Stomach (tissue), 8 donors: ENCODE measurements at regions not wholly inside any gene's neighbourhood (a gene's known extent, or its start where the extent isn't known, plus 50 kb on each side); places are given as distances from the start of the nearest gene placed in this dataset.

Source experiments
- DNase-seq, 2 donors: peaks; one replicate each; pipeline versions ENCODE4 v3.0.0 to v3.0.0-alpha.2; 2013 to 2019
- H3K27ac ChIP-seq, 5 donors: fragments of 200-600 bp in 4 of 5; sonication (generic) in 4 of 5; one replicate each; pipeline ENCODE4 v1.5.1; 2013 to 2019; ENCODE audit warnings: mild to moderate bottlenecking in 1 of 5, moderate library complexity in 1 of 5
- H3K27me3 ChIP-seq, 3 donors: fragments of 200-600 bp; sonication (generic); one replicate each; pipeline ENCODE4 v1.5.1; 2017 to 2019; ENCODE audit warnings: mixed run types in 1 of 3
- H3K36me3 ChIP-seq, 4 donors: fragments of 200-600 bp; sonication (generic); 1 replicate in 3 of 4; 2 replicates in 1 of 4; pipeline ENCODE4 v1.5.1; 2016 to 2019
- H3K4me1 ChIP-seq, 4 donors: fragments of 200-600 bp; sonication (generic); one replicate each; pipeline ENCODE4 v1.5.1; 2016 to 2019
- H3K4me3 ChIP-seq, 4 donors: fragments of 200-600 bp; sonication (generic) in 3 of 4; one replicate each; pipeline ENCODE4 v1.5.1; 2016 to 2019; ENCODE audit warnings: mild to moderate bottlenecking in 1 of 4
- H3K9me3 ChIP-seq, 4 donors: fragments of 200-600 bp; sonication (generic); one replicate each; pipeline ENCODE4 v1.5.1; 2016 to 2019
- EP300 ChIP-seq: sonication (generic); formaldehyde crosslinking; IDR thresholded peaks from one replicate; pipeline ENCODE4 v1.6.1; 2017; ENCODE audit warnings: antibody characterized with exemption
- POLR2A ChIP-seq, 4 donors: fragments of 450-650 bp; IDR thresholded peaks; one replicate each; pipeline ENCODE4 v1.6.1; 2016; ENCODE audit warnings: antibody characterized with exemption in 4 of 4, control low read depth in 2 of 4, mild to moderate bottlenecking in 1 of 4, moderate library complexity in 1 of 4
- POLR2AphosphoS5 ChIP-seq, 3 donors: sonication (generic); formaldehyde crosslinking; IDR thresholded peaks; one replicate each; pipeline ENCODE4 v1.6.1; 2016; ENCODE audit warnings: antibody characterized with exemption in 3 of 3
- WGBS, 5 donors: extraction: QIAGEN DNeasy Blood & Tissue Kit in 3 of 5; methylation state at CpG; one replicate each; pipeline versions ENCODE4 v1.1.5 to v1.1.7; 2013 to 2018; 5-methylcytosine and 5-hydroxymethylcytosine counted together
- intact Hi-C: fragments of 100-400 bp; cut with DNase I; formaldehyde crosslinking; loops from one replicate; pipeline ENCODE4 v1.15.1; 2023; ENCODE audit warnings: low total_unique reads
- TF ChIP-seq, protein P1 (sequence below), 7 experiments: fragments of 450-650 bp in 4 of 7; fragments of 200-600 bp in 3 of 7; sonication (generic) in 3 of 7; IDR thresholded peaks; one replicate each; pipeline ENCODE4 v1.5.1; 2016 to 2019; ENCODE audit warnings: antibody characterized with exemption in 7 of 7, control low read depth in 2 of 7, mild to moderate bottlenecking in 1 of 7
- donor health status: healthy with polysubstance abuse.
- donor health status: Bipolar disorder and iron deficiency.
- donor health status: healthy.

DNA sequence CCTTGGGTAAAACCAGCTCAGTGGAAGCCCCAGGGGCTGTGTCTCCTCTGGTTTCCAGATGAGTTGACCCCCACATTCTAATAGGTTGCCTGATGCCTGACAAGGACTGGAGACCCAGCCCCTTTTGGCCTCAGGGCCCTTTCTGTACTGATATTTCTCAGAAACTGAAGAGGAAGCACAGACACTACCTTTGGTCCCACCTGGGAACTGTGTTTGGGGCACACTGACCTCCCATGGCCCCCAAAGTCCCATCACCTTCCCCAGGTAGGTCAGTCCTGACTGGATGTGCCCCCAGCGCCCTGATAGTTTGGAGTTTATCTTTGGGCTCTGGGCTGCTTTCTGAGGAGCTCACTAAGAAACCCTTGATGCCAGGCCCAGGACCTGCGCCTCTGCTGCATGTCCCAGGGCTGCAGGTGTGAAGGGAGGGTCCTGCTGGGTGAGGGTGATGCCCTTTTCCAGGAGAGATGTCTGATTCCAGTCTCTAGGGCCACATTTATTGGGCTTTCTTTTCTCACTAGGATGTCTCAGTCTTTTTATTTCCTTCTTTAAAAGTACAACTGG, 106.7 kb downstream of the GGTLC2 start:
- DNase-seq: no peak
- Histone ChIP-seq H3K27ac (no peak overlapping the region), H3K36me3 (no peaks in the 10 kb centered on the region), H3K9me3 (no peaks in the 10 kb centered on the region), H3K4me3 (no peak overlapping the region), H3K27me3 (peaks cover 0 to 13% (median 0%) of the 10 kb centered on the region in 3 donors), H3K4me1 (no peaks in the 10 kb centered on the region)
- 85 to 89% (median 88%) methylated on average over 2 of the region's 2 CpGs for WGBS, 5 donors
- TF ChIP-seq EP300 (no peak), POLR2A (IDR thresholded peaks at IDR 0.05) (no peak)
- TF ChIP-seq, protein P1, sequence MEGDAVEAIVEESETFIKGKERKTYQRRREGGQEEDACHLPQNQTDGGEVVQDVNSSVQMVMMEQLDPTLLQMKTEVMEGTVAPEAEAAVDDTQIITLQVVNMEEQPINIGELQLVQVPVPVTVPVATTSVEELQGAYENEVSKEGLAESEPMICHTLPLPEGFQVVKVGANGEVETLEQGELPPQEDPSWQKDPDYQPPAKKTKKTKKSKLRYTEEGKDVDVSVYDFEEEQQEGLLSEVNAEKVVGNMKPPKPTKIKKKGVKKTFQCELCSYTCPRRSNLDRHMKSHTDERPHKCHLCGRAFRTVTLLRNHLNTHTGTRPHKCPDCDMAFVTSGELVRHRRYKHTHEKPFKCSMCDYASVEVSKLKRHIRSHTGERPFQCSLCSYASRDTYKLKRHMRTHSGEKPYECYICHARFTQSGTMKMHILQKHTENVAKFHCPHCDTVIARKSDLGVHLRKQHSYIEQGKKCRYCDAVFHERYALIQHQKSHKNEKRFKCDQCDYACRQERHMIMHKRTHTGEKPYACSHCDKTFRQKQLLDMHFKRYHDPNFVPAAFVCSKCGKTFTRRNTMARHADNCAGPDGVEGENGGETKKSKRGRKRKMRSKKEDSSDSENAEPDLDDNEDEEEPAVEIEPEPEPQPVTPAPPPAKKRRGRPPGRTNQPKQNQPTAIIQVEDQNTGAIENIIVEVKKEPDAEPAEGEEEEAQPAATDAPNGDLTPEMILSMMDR (IDR thresholded peaks at IDR 0.05): no peak
- intact Hi-C loops: no loop called here

DNA sequence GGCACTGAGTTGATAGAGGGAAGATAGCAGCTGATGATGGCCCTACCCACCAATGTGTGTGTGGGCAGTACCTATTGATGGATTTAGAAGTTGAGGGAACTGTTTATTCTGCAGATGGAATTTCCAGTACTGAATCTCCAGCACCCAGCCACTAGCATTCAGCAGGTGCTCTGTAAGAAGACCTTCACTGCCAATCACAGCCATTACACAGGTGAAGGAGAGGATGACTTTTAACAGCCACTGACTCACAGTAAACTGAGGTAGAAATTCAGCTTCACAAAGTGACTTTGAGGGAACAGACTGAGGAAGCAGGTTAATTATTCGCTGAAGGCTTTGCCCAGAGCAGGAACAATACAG, 107.8 kb downstream of the GGTLC2 start:
- DNase-seq: no peak
- TF ChIP-seq, protein P1 (IDR thresholded peaks at IDR 0.05): no peak
- TF ChIP-seq EP300 (no peak), POLR2AphosphoS5 (IDR thresholded peaks at IDR 0.05) (no peak), POLR2A (IDR thresholded peaks at IDR 0.05) (no peak)
- H3K4me3 ChIP-seq: no peak overlapping the region
- H3K27me3 ChIP-seq: peaks cover 0 to 10% (median 0%) of the 10 kb centered on the region in 3 donors
- 77 to 97% (median 86%) methylated on average over 1 of the region's 1 CpG for WGBS, 5 donors
- H3K4me1 ChIP-seq: no peaks in the 10 kb centered on the region
- intact Hi-C loops: no loop called here
- no peaks in the 10 kb centered on the region for H3K9me3 ChIP-seq
- H3K27ac ChIP-seq: no peak overlapping the region
- H3K36me3 ChIP-seq: no peaks in the 10 kb centered on the region

DNA sequence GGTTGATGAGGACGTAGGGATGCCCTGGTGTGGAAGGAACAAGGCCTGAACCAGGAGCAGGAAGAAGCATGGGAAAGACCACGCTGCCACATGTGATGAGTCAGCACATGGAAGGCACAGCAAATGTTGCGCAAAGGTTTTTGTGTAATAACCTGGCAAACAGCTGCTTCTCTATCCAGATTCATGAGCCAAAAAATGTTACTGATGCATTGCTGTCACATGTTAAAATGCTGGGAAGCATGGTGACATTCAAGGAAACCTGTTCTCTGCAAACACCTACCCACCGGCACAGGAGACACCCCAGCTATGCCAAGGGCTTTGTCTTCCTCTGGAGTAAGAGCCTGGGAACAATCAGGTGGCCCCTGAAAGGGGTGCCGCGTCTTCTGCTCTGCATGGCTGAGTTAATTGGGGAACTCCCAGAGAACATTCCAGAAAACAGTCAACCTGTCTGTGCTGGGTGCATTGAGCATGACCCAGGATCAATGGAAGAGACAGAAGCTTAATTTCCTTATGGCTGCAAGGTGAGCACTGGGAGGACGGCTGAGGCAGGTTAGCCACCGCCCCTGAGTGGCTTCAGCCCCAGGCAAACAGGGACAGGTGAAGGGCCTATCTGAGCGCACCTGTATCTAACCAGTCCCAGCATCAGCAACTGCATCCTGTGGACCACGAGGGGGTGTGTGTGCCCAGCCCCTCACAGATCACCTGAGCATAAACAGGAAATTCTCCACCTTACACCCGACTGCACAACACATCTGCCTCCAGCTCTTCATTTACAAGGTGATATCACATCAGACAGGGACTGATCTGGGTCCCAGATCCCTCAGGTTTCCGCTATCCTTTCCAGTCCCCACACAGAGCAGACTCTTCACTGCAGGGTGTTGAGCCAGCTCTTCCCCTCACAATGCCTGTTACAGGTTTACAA, 108.4 kb downstream of the GGTLC2 start:
- TF ChIP-seq EP300 (no peak), POLR2AphosphoS5 (IDR thresholded peaks at IDR 0.05) (no peak), POLR2A (IDR thresholded peaks at IDR 0.05) (no peak)
- TF ChIP-seq, protein P1 (IDR thresholded peaks at IDR 0.05): no peak
- H3K4me3 ChIP-seq: no peak overlapping the region
- H3K4me1 ChIP-seq: no peaks in the 10 kb centered on the region
- H3K27me3 ChIP-seq: peaks cover 0 to 10% (median 0%) of the 10 kb centered on the region in 3 donors
- no peaks in the 10 kb centered on the region for H3K9me3 ChIP-seq
- no peaks in the 10 kb centered on the region for H3K36me3 ChIP-seq
- no peak overlapping the region for H3K27ac ChIP-seq
- intact Hi-C loops: no loop called here
- peak in 1 of 2 donors; percentile 15 for DNase-seq
- 70 to 79% (median 72%) methylated on average over 12 of the region's 12 CpGs for WGBS, 5 donors

DNA sequence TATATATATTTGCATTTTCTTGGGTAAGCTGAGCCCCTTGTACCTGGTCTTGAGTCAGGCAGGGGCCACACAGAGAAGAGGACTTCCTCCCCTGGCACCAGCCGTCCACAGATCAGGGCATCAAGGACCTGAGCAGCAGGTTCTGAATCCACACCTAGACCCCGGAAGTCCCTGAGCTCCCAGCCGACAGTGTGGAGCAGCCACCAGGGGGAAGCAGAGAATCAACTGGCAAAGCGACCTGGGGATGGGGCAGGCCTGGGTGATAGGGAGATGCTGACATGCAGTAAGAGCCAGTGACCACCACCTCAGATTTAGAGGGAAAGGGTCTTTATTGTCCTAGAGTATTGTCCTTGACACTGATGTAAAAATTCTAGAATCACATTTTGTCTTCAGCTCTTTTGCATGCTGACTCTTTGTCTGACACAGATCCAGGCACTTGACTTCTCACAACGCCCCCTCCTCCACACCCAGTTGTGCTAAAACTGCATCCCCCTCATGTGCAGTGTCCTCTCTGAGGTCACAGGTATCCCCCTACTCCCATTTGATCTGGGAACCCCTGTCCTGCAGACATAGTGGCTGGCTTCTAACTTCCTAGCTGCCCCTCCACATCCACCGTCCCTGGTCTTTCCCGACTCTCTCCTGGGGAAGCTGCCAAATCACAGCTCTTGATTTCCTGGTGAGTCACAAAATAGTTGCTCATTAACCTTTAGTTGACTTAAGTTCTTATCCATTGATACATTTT, 109.3 kb downstream of the GGTLC2 start:
- Histone ChIP-seq H3K27ac (no peak overlapping the region), H3K36me3 (no peaks in the 10 kb centered on the region), H3K27me3 (peaks cover 0 to 10% (median 0%) of the 10 kb centered on the region in 3 donors), H3K9me3 (no peaks in the 10 kb centered on the region), H3K4me1 (no peaks in the 10 kb centered on the region), H3K4me3 (no peak overlapping the region)
- intact Hi-C loops: no loop called here
- TF ChIP-seq POLR2AphosphoS5 (IDR thresholded peaks at IDR 0.05): no peak
- TF ChIP-seq, protein P1 (IDR thresholded peaks at IDR 0.05): peak in 5 of 7 experiments; percentile 25 to 67 (median 50)
- 14 to 24% (median 21%) methylated on average over 6 to 7 of the region's 7 CpGs for WGBS, 5 donors
- peak; percentile 64 to 81 for DNase-seq
